ENCODE measurements at regions not wholly inside any gene's neighbourhood (a gene's known extent, or its start where the extent isn't known, plus 50 kb on each side); places are given as distances from the start of the nearest gene placed in this dataset.

GRCh38 chr3:28036599-28037575, 204.5 kb upstream of the CMC1 start:
- no peaks in the 10 kb centered on the region for H3K4me1 ChIP-seq
- 69 to 80% (median 77%) methylated on average over 4 of the region's 4 CpGs for WGBS, 5 donors
- no peaks in the 10 kb centered on the region for H3K36me3 ChIP-seq
- H3K27me3 ChIP-seq, result no peaks in the 10 kb centered on the region
- H3K4me3 ChIP-seq, result no peak overlapping the region
- H3K27ac ChIP-seq, result no peak overlapping the region
- H3K9me3 ChIP-seq, result peaks cover 0 to 18% (median 15%) of the 10 kb centered on the region in 4 donors
- no peak for DNase-seq
- intact Hi-C loops (cut with DNase I; ENCODE audit: low total_unique reads), result no loop called here
- no peak for TF ChIP-seq CTCF (IDR thresholded peaks at IDR 0.05)
- TF ChIP-seq POLR2A (IDR thresholded peaks at IDR 0.05), result no peak

- no peak for TF ChIP-seq EP300 (IDR thresholded peaks at IDR 0.05)
- no peak for TF ChIP-seq POLR2A (IDR thresholded peaks at IDR 0.05)
- TF ChIP-seq POLR2AphosphoS5 (IDR thresholded peaks at IDR 0.05), result no peak
- TF ChIP-seq CTCF (IDR thresholded peaks at IDR 0.05), result no peak
- Histone ChIP-seq H3K27me3 (no peaks in the 10 kb centered on the region), H3K4me1 (no peaks in the 10 kb centered on the region), H3K36me3 (no peaks in the 10 kb centered on the region), H3K27ac (no peak overlapping the region), H3K4me3 (no peak overlapping the region), H3K9me3 (no peaks in the 10 kb centered on the region)
- 61 to 67% (median 63%) methylated on average over 3 of the region's 3 CpGs for WGBS, 5 donors
- intact Hi-C loops (cut with DNase I; ENCODE audit: low total_unique reads), result no loop called here
- no peak for DNase-seq
Measured at GRCh38 chr3:28039234-28039633, 202.2 kb upstream of the CMC1 start.

- H3K9me3 ChIP-seq, result no peaks in the 10 kb centered on the region
- H3K27me3 ChIP-seq, result no peaks in the 10 kb centered on the region
- WGBS, 5 donors, result 57 to 85% (median 70%) methylated on average over 1 of the region's 1 CpG
- H3K4me1 ChIP-seq, result no peaks in the 10 kb centered on the region
- intact Hi-C loops (cut with DNase I; ENCODE audit: low total_unique reads), result no loop called here
- H3K27ac ChIP-seq, result no peak overlapping the region
- no peak for DNase-seq
- TF ChIP-seq POLR2A (IDR thresholded peaks at IDR 0.05) (no peak), POLR2AphosphoS5 (IDR thresholded peaks at IDR 0.05) (no peak), EP300 (IDR thresholded peaks at IDR 0.05) (no peak), CTCF (IDR thresholded peaks at IDR 0.05) (no peak)
- no peaks in the 10 kb centered on the region for H3K36me3 ChIP-seq
- no peak overlapping the region for H3K4me3 ChIP-seq
Measured at GRCh38 chr3:28039829-28040228, 201.6 kb upstream of the CMC1 start.

GRCh38 chr3:28042095-28042635, 199.3 kb upstream of the CMC1 start:
- no peak for TF ChIP-seq POLR2AphosphoS5 (IDR thresholded peaks at IDR 0.05)
- TF ChIP-seq EP300 (IDR thresholded peaks at IDR 0.05), result no peak
- TF ChIP-seq POLR2A (IDR thresholded peaks at IDR 0.05), result no peak
- TF ChIP-seq CTCF (IDR thresholded peaks at IDR 0.05), result no peak
- 57 to 92% (median 68%) methylated on average over 1 to 2 of the region's 2 CpGs for WGBS, 5 donors

More at GRCh38 chr3:28042095-28042635, 199.3 kb upstream of the CMC1 start:
- Histone ChIP-seq H3K9me3 (no peaks in the 10 kb centered on the region), H3K4me3 (no peak overlapping the region), H3K4me1 (no peaks in the 10 kb centered on the region), H3K27ac (no peak overlapping the region), H3K36me3 (no peaks in the 10 kb centered on the region), H3K27me3 (no peaks in the 10 kb centered on the region)
- DNase-seq, result no peak
- intact Hi-C loops (cut with DNase I; ENCODE audit: low total_unique reads), result no loop called here
